ENCODE measurements at regions not wholly inside any gene's neighbourhood (a gene's known extent, or its start where the extent isn't known, plus 50 kb on each side); places are given as distances from the start of the nearest gene placed in this dataset.
"Not testable (repeated sequence)": the region's sequence is repeated elsewhere in the genome, so short reads cannot be mapped to it uniquely, and the experiment has no call there.

GRCh38 chr14:22233377-22233776, 355.6 kb downstream of the DAD1 start:
- DNase-seq, result no peak

- no peak for DNase-seq
Observed at GRCh38 chr14:22232933-22233332, 356.1 kb downstream of the DAD1 start.

DNA sequence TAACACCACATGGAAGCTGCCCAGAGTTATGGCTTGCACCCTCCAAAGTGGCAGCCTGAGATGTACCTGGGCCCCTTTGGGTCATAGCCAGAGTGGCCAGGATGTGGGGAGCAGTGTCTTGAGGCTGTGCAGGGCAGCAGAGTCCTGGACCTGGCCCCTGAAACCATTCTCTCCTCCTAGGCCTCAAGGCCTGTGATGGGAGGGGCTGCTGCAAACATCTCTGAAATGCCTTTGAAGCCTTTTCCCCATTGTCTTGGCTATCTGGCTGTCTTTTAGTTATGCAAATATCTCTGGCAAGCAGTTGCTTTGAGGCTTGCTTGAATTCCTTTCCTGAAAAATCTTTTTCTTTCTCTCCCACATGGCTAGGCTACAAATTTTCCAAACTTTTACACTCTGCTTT, 356.5 kb downstream of the DAD1 start:
- DNase-seq, result no peak

DNA sequence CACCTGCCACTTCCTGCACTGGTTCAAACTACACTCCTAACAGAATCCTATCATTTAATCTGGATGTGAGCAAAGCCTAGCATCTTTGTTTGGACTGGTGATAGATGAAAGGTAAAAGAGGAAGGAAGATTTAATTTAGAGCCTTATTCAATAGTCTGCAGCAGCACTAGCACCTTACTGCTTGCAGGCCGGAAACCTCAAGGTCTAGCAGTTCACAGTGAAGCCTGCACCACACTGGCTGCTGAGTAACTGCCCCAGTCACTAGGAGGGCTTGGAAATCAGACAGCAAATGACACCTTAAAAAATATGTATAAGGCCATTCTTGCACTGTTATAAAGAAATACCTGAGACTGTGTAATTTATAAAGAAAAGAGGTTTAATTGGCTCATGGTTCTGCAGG, 358.0 kb downstream of the DAD1 start:
- no peak for DNase-seq

DNA sequence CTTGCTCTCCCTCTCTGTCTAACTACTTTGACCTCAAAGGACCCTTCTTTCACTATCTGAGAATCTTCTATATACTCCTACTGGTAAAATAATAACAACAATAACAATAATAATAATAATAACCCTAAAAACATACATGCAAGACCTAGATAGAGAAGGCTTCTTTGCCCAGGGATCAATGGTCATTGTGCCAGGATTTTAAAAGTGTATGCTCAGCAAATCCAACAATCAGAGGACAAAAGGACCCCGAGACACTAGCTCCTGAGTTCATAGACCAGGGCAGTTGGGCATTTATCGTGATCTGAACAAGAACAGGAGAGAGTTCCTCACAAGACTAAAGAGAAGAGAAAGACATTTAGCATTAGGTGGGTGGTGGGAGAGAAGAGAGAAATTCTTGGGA, 358.5 kb downstream of the DAD1 start:
- DNase-seq, result no peak

GRCh38 chr14:22227084-22227483, 361.9 kb downstream of the DAD1 start:
- no peak for DNase-seq

- DNase-seq, result no peak
Observed at GRCh38 chr14:22226381-22226780, 362.6 kb downstream of the DAD1 start.

GRCh38 chr14:22225516-22226140, 363.4 kb downstream of the DAD1 start:
- no peak for DNase-seq

- DNase-seq, result no peak
Observed at GRCh38 chr14:22221508-22221907, 367.5 kb downstream of the DAD1 start.

DNA sequence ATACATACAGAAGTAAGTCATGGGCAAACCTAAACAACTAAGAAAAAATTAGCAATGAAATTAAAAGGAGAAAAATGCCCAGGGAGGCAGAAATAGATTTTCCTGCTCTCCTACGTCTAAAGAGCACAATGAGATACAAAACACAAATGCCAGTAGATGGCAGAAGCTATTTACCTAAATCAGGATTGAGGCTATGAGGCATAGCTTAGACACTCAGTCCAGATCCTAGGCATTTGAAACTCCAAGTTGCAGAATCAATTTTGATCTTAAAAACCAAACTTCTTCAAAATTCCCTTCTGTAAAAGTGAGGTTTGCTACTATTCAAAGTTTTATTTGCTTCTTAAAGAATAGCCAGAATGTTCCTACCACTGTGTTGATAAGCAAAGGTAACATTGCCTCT, 368.6 kb downstream of the DAD1 start:
- no peak for DNase-seq

- DNase-seq, result no peak
Observed at GRCh38 chr14:22218728-22219127, 370.3 kb downstream of the DAD1 start.

DNA sequence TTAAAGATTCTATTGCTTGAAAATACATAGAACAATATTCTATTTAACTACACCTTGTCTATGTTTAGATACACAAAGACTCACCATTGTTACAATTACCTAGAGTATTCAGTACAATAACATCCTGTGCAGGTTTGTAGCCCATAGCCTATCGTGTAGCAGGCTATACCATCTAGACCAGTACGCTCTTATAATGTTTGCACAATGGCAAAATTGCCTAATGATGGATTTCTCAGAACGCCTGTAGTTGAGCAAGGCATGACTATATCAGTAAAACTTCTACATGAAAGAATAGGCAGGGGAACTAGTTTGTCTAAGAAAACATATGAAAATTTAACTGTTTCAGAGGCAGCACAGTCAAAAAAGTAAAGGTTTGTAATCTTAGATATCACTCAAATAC, 375.9 kb downstream of the DAD1 start:
- DNase-seq, result no peak

- DNase-seq, result no peak
Observed at GRCh38 chr14:22210906-22211305, 378.1 kb downstream of the DAD1 start.

DNA sequence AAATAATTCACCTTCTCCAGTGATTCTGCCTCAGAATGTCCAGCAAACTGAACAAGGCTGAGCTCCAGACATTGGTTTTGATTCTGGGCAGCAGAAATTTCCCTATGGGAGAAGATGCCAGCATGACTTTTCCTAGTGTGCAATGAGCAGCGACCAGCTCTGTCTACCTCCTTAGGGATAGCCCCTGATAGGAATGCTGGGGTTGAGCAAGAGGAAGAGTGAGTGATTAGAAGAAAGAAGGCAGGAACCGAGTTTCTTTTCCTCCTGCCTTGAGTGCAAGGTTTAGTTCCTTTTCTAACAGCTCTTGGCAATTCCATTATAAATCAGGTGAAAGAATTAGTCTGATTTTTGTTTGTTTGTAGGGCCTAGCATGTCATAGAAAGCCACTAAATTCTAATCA, 379.0 kb downstream of the DAD1 start:
- no peak for DNase-seq

DNA sequence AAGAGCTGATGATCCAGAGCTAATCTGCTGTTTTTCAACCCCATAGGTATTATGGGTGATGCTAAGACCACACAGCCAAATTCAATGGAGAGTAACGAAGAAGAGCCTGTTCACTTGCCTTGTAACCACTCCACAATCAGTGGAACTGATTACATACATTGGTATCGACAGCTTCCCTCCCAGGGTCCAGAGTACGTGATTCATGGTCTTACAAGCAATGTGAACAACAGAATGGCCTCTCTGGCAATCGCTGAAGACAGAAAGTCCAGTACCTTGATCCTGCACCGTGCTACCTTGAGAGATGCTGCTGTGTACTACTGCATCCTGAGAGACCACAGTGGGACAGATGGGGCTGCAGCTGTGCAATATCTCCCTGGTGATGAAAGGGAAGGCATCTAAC, 386.0 kb downstream of the DAD1 start:
- no peak for DNase-seq

DNA sequence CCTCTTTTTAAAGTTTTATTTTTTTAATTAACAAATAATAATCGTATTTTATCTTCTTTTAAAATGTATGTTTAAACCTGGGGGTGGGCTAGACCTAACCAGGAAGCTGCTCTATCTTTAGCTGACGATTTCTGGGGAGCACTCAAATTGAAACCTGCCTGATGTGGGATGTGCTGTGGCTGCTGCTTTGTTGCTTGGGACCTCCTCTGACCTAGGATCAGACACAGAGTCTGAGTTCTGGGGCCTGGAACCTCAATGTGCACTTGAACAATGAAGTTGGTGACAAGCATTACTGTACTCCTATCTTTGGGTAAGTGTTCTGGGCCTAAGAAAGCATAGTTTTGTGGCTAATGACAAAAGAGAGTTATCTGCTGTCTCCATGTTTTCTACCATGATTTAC, 386.7 kb downstream of the DAD1 start:
- no peak for DNase-seq

DNA sequence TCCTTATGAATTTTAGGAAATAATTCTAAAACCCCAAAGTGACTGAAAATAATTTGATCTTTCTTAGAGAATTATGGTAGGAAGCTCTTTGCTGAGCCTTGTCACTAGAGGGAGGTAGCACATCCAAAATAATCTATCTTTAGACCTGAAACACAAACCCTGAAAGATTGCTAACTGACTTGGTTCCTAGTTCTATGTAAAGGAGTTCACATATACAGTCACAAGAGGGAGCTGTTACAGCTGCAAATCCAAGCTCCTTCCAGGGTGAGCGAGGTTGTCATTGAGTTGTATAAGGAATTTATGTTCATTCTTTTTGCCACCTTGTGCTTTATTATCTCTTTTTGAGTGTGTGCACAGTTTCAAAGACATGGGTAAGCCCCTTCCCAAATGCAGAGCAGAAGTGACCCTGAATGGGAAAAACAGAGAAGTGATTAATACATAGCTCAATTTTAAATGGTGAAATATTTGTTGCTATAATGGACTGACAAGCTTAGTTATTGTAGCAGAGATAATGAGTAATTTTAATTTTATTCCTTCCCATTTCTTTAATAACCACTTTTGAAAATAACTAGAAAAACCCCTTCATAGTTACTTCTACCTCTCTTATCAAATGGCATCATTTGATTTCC, 387.9 kb downstream of the DAD1 start:
- DNase-seq, result no peak

GRCh38 chr14:22200131-22200530, 388.9 kb downstream of the DAD1 start:
- not testable (repeated sequence) for DNase-seq

DNA sequence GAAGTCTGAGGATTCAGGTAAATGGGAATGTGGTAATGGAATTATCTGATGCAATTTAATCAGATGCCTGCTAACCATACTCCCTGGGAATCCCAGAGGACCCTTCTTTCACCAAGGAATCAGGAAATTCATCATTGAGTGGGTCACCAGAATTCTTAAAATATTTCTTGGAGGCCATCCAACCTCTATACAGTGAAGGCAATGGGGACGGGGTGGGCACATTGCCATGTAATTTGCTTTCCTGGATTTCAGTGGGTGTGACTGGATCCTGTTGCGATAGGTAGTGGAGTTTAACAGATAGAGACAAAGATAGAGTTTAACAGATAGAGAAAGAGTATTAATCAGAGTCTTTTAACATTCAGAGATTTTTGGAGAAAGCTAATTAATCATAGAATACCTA, 394.4 kb downstream of the DAD1 start:
- no peak for DNase-seq

GRCh38 chr14:22190411-22191191, 398.4 kb downstream of the DAD1 start:
- no peak for DNase-seq

GRCh38 chr14:22189881-22190280, 399.1 kb downstream of the DAD1 start:
- DNase-seq, result no peak

- DNase-seq, result no peak
Observed at GRCh38 chr14:22188318-22188717, 400.7 kb downstream of the DAD1 start.

DNA sequence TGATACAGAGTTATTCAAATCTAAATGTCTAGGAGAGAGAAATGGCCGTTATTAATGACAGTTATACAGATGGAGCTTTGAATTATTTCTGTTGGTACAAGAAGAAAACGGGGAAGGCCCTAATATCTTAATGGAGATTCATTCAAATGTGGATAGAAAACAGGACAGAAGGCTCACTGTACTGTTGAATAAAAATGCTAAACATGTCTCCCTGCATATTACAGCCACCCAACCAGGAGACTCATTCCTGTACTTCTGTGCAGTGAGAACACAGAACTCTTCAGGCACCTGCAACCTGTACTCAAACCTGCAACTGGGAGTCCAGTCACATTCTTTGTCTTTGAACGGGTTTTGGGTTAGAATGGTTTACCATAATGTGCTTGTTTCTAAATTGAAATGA, 403.2 kb downstream of the DAD1 start:
- no peak for DNase-seq

GRCh38 chr14:22185191-22185590, 403.8 kb downstream of the DAD1 start:
- DNase-seq, result no peak

DNA sequence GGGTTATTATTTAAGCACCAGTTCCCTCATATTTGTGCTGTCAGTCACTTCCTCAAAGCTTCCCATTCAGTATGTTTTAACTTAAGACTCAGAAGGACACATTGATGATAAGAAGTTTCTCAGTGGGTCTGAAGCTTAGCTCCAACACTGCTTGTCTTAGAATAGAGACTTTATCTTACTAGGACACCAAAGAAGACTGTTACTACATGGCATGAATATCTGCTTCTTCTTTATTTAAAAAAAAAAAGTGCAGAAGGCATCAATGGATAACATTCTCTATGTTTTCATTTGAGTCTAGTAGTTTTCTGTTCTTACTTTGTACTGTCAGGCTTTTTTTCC, 404.2 kb downstream of the DAD1 start:
- DNase-seq, result no peak

Measured in T1000 (cell line).